OCI-LY1 (cell line): ENCODE measurements at regions not wholly inside any gene's neighbourhood (a gene's known extent, or its start where the extent isn't known, plus 50 kb on each side); places are given as distances from the start of the nearest gene placed in this dataset.

ENCODE experiments used
- H2AFZ ChIP-seq: fragments of 200-600 bp; sonication (generic), shearing (Covaris generic); 2 replicates; pipeline ENCODE4 v1.6.0; 2014; ENCODE audit warnings: antibody characterized with exemption, mild to moderate bottlenecking, low read length
- H3F3A ChIP-seq: fragments of 200-600 bp; sonication (generic), shearing (Covaris generic); 2 replicates; pipeline ENCODE4 v1.6.0; 2014; ENCODE audit warnings: mild to moderate bottlenecking, antibody characterized with exemption, low read length, moderate library complexity; ENCODE audit not compliant: insufficient read depth
- H3K27ac ChIP-seq: fragments of 200-600 bp; sonication (generic); 2 replicates; pipeline ENCODE4 v1.5.1; 2014; ENCODE audit warnings: low read length, mixed run types, mild to moderate bottlenecking, low read depth; ENCODE audit not compliant: poor library complexity, severe bottlenecking
- H3K27me3 ChIP-seq: fragments of 200-600 bp; sonication (generic); 2 replicates; pipeline ENCODE4 v1.6.0; 2014; ENCODE audit warnings: antibody characterized with exemption, mild to moderate bottlenecking, low read length, moderate library complexity; ENCODE audit not compliant: insufficient read depth
- H3K36me3 ChIP-seq: fragments of 200-600 bp; sonication (generic); 2 replicates; pipeline ENCODE4 v1.6.1; 2014; ENCODE audit warnings: mild to moderate bottlenecking, antibody characterized with exemption, low read length, moderate library complexity, mixed read lengths; ENCODE audit not compliant: insufficient read depth
- H3K4me1 ChIP-seq: fragments of 200-600 bp; sonication (generic); 2 replicates; pipeline ENCODE4 v1.5.1; 2014; ENCODE audit warnings: mild to moderate bottlenecking, low read length, moderate library complexity; ENCODE audit not compliant: insufficient read depth, severe bottlenecking
- H3K4me2 ChIP-seq: fragments of 200-600 bp; sonication (generic), shearing (Covaris generic); 2 replicates; pipeline ENCODE4 v1.6.1; 2014; ENCODE audit warnings: low read length
- H3K4me3 ChIP-seq: fragments of 200-600 bp; sonication (generic); 2 replicates; pipeline ENCODE4 v1.5.1; 2014; ENCODE audit warnings: low read length, low read depth, mild to moderate bottlenecking, mixed read lengths; ENCODE audit not compliant: poor library complexity, severe bottlenecking
- H3K79me2 ChIP-seq: fragments of 200-600 bp; shearing (Covaris generic); 2 replicates; pipeline ENCODE4 v1.6.1; 2016; ENCODE audit warnings: mixed run types, low read length, mixed read lengths; ENCODE audit not compliant: insufficient read depth
- H3K9ac ChIP-seq: fragments of 200-600 bp; sonication (generic), shearing (Covaris generic); 2 replicates; pipeline ENCODE4 v1.6.1; 2014; ENCODE audit warnings: mild to moderate bottlenecking, low read length, mixed read lengths
- H3K9me2 ChIP-seq: fragments of 200-600 bp; sonication (generic), shearing (Covaris generic); 2 replicates; pipeline ENCODE4 v1.6.1; 2014; ENCODE audit warnings: low read depth, mild to moderate bottlenecking, low read length, mixed read lengths
- H3K9me3 ChIP-seq: fragments of 200-600 bp; shearing (Covaris generic); 2 replicates; pipeline ENCODE4 v1.6.1; 2014; ENCODE audit warnings: low read length, mixed read lengths
- H4K20me1 ChIP-seq: fragments of 200-600 bp; sonication (generic), shearing (Covaris generic); 2 replicates; pipeline ENCODE4 v1.6.0; 2016; ENCODE audit warnings: mild to moderate bottlenecking, low read length; ENCODE audit not compliant: insufficient read depth
- EZH2 ChIP-seq: fragments of 200-600 bp; sonication (generic), shearing (Covaris generic); IDR thresholded peaks from 2 replicates; pipeline ENCODE4 v1.8.0; 2017; ENCODE audit warnings: borderline replicate concordance, mixed run types, mild to moderate bottlenecking, antibody characterized with exemption, low read length, moderate library complexity, mixed read lengths
- TF ChIP-seq, protein P1 (sequence below): fragments of 200-600 bp; sonication (generic), shearing (Covaris generic); IDR thresholded peaks from 2 replicates; pipeline ENCODE4 v1.5.1; 2017; ENCODE audit warnings: mild to moderate bottlenecking, antibody characterized with exemption, low read length, moderate library complexity, mixed read lengths

GRCh38 chr6:156487877-156488276, 289.3 kb upstream of the ARID1B start:
- H2AFZ ChIP-seq = no peak overlapping the region
- no peaks in the 10 kb centered on the region; the same call in 1 of the 2 replicates for H3K9me3 ChIP-seq
- no peaks in the 10 kb centered on the region for H3K4me1 ChIP-seq
- no peaks in the 10 kb centered on the region for H3F3A ChIP-seq
- no peaks in the 10 kb centered on the region for H3K27me3 ChIP-seq
- H3K4me2 ChIP-seq = no peak overlapping the region
- no peaks in the 10 kb centered on the region for H4K20me1 ChIP-seq
- H3K36me3 ChIP-seq = no peaks in the 10 kb centered on the region
- TF ChIP-seq EZH2 = no peak
- TF ChIP-seq, protein P1, sequence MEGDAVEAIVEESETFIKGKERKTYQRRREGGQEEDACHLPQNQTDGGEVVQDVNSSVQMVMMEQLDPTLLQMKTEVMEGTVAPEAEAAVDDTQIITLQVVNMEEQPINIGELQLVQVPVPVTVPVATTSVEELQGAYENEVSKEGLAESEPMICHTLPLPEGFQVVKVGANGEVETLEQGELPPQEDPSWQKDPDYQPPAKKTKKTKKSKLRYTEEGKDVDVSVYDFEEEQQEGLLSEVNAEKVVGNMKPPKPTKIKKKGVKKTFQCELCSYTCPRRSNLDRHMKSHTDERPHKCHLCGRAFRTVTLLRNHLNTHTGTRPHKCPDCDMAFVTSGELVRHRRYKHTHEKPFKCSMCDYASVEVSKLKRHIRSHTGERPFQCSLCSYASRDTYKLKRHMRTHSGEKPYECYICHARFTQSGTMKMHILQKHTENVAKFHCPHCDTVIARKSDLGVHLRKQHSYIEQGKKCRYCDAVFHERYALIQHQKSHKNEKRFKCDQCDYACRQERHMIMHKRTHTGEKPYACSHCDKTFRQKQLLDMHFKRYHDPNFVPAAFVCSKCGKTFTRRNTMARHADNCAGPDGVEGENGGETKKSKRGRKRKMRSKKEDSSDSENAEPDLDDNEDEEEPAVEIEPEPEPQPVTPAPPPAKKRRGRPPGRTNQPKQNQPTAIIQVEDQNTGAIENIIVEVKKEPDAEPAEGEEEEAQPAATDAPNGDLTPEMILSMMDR = no peak
- H3K4me3 ChIP-seq = no peak overlapping the region
- H3K9ac ChIP-seq = no peak overlapping the region
- H3K27ac ChIP-seq = no peak overlapping the region
- no peaks in the 10 kb centered on the region for H3K9me2 ChIP-seq
- H3K79me2 ChIP-seq = no peaks in the 10 kb centered on the region

- H3K4me2 ChIP-seq = no peak overlapping the region
- no peak overlapping the region for H3K9ac ChIP-seq
- H4K20me1 ChIP-seq = no peaks in the 10 kb centered on the region
- no peaks in the 10 kb centered on the region for H3K27me3 ChIP-seq
- no peak overlapping the region for H2AFZ ChIP-seq
- H3K79me2 ChIP-seq = no peaks in the 10 kb centered on the region
- H3K27ac ChIP-seq = no peak overlapping the region
- no peak overlapping the region for H3K4me3 ChIP-seq
- H3K9me3 ChIP-seq = no peaks in the 10 kb centered on the region; the same call in 1 of the 2 replicates
- TF ChIP-seq, protein P1 = no peak
- TF ChIP-seq EZH2 = no peak
- H3K4me1 ChIP-seq = no peaks in the 10 kb centered on the region
- no peaks in the 10 kb centered on the region for H3F3A ChIP-seq
- no peaks in the 10 kb centered on the region for H3K9me2 ChIP-seq
- no peaks in the 10 kb centered on the region for H3K36me3 ChIP-seq
Measured at GRCh38 chr6:156485150-156485549, 292.0 kb upstream of the ARID1B start.

- Histone ChIP-seq H3K27me3 (no peaks in the 10 kb centered on the region), H3K36me3 (no peaks in the 10 kb centered on the region), H3K4me2 (no peak overlapping the region), H3K9me2 (no peaks in the 10 kb centered on the region), H3F3A (no peaks in the 10 kb centered on the region), H3K9ac (no peak overlapping the region), H3K4me3 (no peak overlapping the region), H3K9me3 (no peaks in the 10 kb centered on the region), H3K79me2 (no peaks in the 10 kb centered on the region), H3K4me1 (no peaks in the 10 kb centered on the region), H3K27ac (no peak overlapping the region), H2AFZ (no peak overlapping the region), H4K20me1 (no peaks in the 10 kb centered on the region)
- no peak for TF ChIP-seq EZH2
- TF ChIP-seq, protein P1 = no peak
Measured at GRCh38 chr6:156474507-156475120, 302.6 kb upstream of the ARID1B start.
